GM12878 (cell line): ENCODE measurements at regions not wholly inside any gene's neighbourhood (a gene's known extent, or its start where the extent isn't known, plus 50 kb on each side); places are given as distances from the start of the nearest gene placed in this dataset.

Experiments used
- ATAC-seq: fragments of 200-7000 bp; cut with Tn5 transposase; 3 replicates; pipeline ENCODE4 v1.9.1; 2020; ENCODE audit warnings: mild to moderate bottlenecking, moderate library complexity
- BruUV-seq: library from RNA; stranded (reverse); fragments of 400-500 nt; replicated peaks from 2 replicates; lab custom pipeline; 2021; lab: Mats Ljungman, UMichigan
- CTCF ChIA-PET: fragments of 300-600 bp; sonication (Branson Sonifier 250); formaldehyde crosslinking; extraction: SDS; loops from one replicate; lab custom pipeline; 2021; ENCODE audit warnings: inconsistent platforms; lab: Yijun Ruan, JAX
- POLR2A ChIA-PET: fragments of 350-600 bp; formaldehyde crosslinking; extraction: SDS; loops from one replicate; lab custom pipeline; 2021; ENCODE audit warnings: inconsistent platforms; lab: Charles Lee
- RAD21 ChIA-PET: fragments of 300-600 bp; sonication (Branson Sonifier 250); formaldehyde crosslinking; loops from one replicate; lab custom pipeline; 2023; ENCODE audit warnings: antibody characterized with exemption; ENCODE audit not compliant: unreplicated experiment; lab: Charles Lee
- SMC1A ChIA-PET: fragments of 300-600 bp; sonication (Branson Sonifier 250); formaldehyde crosslinking; loops from one replicate; lab custom pipeline; 2023; ENCODE audit not compliant: unreplicated experiment, uncharacterized antibody; lab: Charles Lee
- DNase-seq: peaks from one replicate; pipeline ENCODE4 v3.0.0-alpha.2; 2011; ENCODE audit warnings: low read depth, low spot score
- FAIRE-seq: peaks from 3 replicates; lab custom pipeline; 2011; peaks lifted over from hg19 to GRCh38; lab: Jason Lieb, UNC
- H2AFZ ChIP-seq: 2 replicates; pipeline ENCODE4 v1.6.0; 2011; ENCODE audit warnings: low read depth, low read length, control low read depth; ENCODE audit not compliant: control insufficient read depth
- H3K27ac ChIP-seq: 2 replicates; pipeline ENCODE4 v1.5.1; 2011; ENCODE audit warnings: control low read depth; ENCODE audit not compliant: control insufficient read depth, insufficient read depth
- H3K27me3 ChIP-seq, 2 experiments: replicated peaks in 1 of 2; 2 replicates each; pipeline versions ENCODE4 v1.6.0 to v1.6.1; 2011; ENCODE audit warnings: low read length in 1 of 2; ENCODE audit not compliant: control insufficient read depth in 2 of 2, insufficient read depth in 2 of 2
- H3K36me3 ChIP-seq, 2 experiments: 2 replicates each; pipeline ENCODE4 v1.5.1; 2011; ENCODE audit warnings: low read length in 1 of 2; ENCODE audit not compliant: control insufficient read depth in 2 of 2, insufficient read depth in 2 of 2
- H3K4me1 ChIP-seq: 2 replicates; pipeline ENCODE4 v1.6.1; 2011; ENCODE audit warnings: mild to moderate bottlenecking, low read length, moderate library complexity, mixed read lengths; ENCODE audit not compliant: control insufficient read depth, insufficient read depth
- H3K4me2 ChIP-seq: 2 replicates; pipeline ENCODE4 v1.6.0; 2011; ENCODE audit warnings: control low read depth; ENCODE audit not compliant: control insufficient read depth, insufficient read depth
- H3K4me3 ChIP-seq: fragments of 200-600 bp; sonication (generic); 2 replicates; pipeline ENCODE4 v1.5.1; 2016
- H3K79me2 ChIP-seq: 2 replicates; pipeline ENCODE4 v1.6.0; 2011; ENCODE audit warnings: low read length; ENCODE audit not compliant: control insufficient read depth, insufficient read depth
- H3K9ac ChIP-seq: 2 replicates; pipeline ENCODE4 v1.8.0; 2011; ENCODE audit warnings: low read length, control low read depth, mixed read lengths; ENCODE audit not compliant: control insufficient read depth, insufficient read depth
- H3K9me3 ChIP-seq: replicated peaks from 3 replicates; pipeline ENCODE4 v1.5.1; 2011; ENCODE audit warnings: mild to moderate bottlenecking, low read length; ENCODE audit not compliant: control insufficient read depth, insufficient read depth
- H4K20me1 ChIP-seq: 2 replicates; pipeline ENCODE4 v1.6.0; 2011; ENCODE audit not compliant: control insufficient read depth, insufficient read depth
- BCLAF1 ChIP-seq: fragments of 450-650 bp; IDR thresholded peaks from 2 replicates; pipeline ENCODE4 v1.6.1; 2017; ENCODE audit warnings: antibody characterized with exemption, mild to moderate bottlenecking, moderate library complexity
- CHD2 ChIP-seq: IDR thresholded peaks from 2 replicates; pipeline ENCODE4 v1.6.1; 2011; ENCODE audit warnings: low read depth, low read length, improper control_type of control experiment, borderline replicate concordance
- CHD4 ChIP-seq: fragments of 200-600 bp; sonication (generic); IDR thresholded peaks from 2 replicates; pipeline ENCODE4 v1.6.1; 2016; ENCODE audit warnings: mild to moderate bottlenecking
- EP300 ChIP-seq, 2 experiments: fragments of 150-350 bp in 1 of 2; IDR thresholded peaks; 2 replicates each; pipeline ENCODE4 v1.6.1; 2011 to 2012; ENCODE audit warnings: low read depth in 2 of 2, low read length in 2 of 2, borderline replicate concordance in 1 of 2, improper control_type of control experiment in 1 of 2, inconsistent platforms in 1 of 2; ENCODE audit not compliant: control insufficient read depth in 1 of 2
- MEF2A ChIP-seq: IDR thresholded peaks from 2 replicates; pipeline ENCODE4 v1.6.1; 2011; ENCODE audit warnings: low read depth, mild to moderate bottlenecking, low read length, moderate library complexity; ENCODE audit not compliant: insufficient read depth
- MYC ChIP-seq: IDR thresholded peaks from 2 replicates; pipeline ENCODE4 v1.6.1; 2011; ENCODE audit warnings: mild to moderate bottlenecking, low read length, moderate library complexity, inconsistent platforms; ENCODE audit not compliant: insufficient read depth, insufficient replicate concordance, insufficient read length, severe bottlenecking
- NKRF ChIP-seq: fragments of 450-650 bp; conservative IDR thresholded peaks from 2 replicates; pipeline ENCODE4 v1.6.1; 2017; ENCODE audit warnings: mild to moderate bottlenecking, moderate library complexity
- NR2C1 ChIP-seq: fragments of 450-650 bp; IDR thresholded peaks from 2 replicates; pipeline ENCODE4 v1.6.1; 2017; ENCODE audit warnings: antibody characterized with exemption, mild to moderate bottlenecking, moderate library complexity
- NR2C2 ChIP-seq: IDR thresholded peaks from 2 replicates; pipeline ENCODE4 v1.6.1; 2011; ENCODE audit warnings: borderline replicate concordance, low read depth; ENCODE audit not compliant: control insufficient read depth, insufficient read length
- NRF1 ChIP-seq: conservative IDR thresholded peaks from 2 replicates; pipeline ENCODE4 v1.6.1; 2011; ENCODE audit warnings: mild to moderate bottlenecking, low read depth, low read length, improper control_type of control experiment
- POLR2A ChIP-seq: IDR thresholded peaks from 2 replicates; pipeline ENCODE4 v1.6.1; 2011; ENCODE audit warnings: low read depth, mild to moderate bottlenecking, low read length
- RFX5 ChIP-seq: IDR thresholded peaks from 2 replicates; pipeline ENCODE4 v1.6.1; 2011; ENCODE audit warnings: low read depth, low read length, improper control_type of control experiment
- ZNF687 ChIP-seq: fragments of 450-650 bp; IDR thresholded peaks from 2 replicates; pipeline ENCODE4 v1.6.1; 2017; ENCODE audit warnings: mild to moderate bottlenecking, moderate library complexity
- ZSCAN29 ChIP-seq: fragments of 450-650 bp; IDR thresholded peaks from 2 replicates; pipeline ENCODE4 v1.6.1; 2017; ENCODE audit warnings: mild to moderate bottlenecking, moderate library complexity
- WGBS: methylation state at CpG from one replicate; pipeline ENCODE4 v1.1.6; 2016; ENCODE audit warnings: low lambda C conversion rate; ENCODE audit not compliant: insufficient replicate concordance, insufficient coverage; ENCODE audit errors: missing lambda C conversion rate; 5-methylcytosine and 5-hydroxymethylcytosine counted together
- in situ Hi-C: fragments of 300-500 bp; cut with MboI; formaldehyde crosslinking; loops from 9 replicates; pipeline ENCODE4 v1.14.3; 2018; ENCODE audit warnings: mixed read lengths
- intact Hi-C: fragments of 100-400 bp; cut with micrococcal nuclease; formaldehyde crosslinking; loops from one replicate; pipeline ENCODE4 v1.14.2; 2022; ENCODE audit not compliant: unreplicated experiment

GRCh38 chr1:79396901-79397300 lies 390.4 kb upstream of the ADGRL4 start (continued):
- TF ChIP-seq MYC (no peak), CHD4 (no peak), NR2C2 (no peak), NR2C1 (no peak), EP300 (IDR thresholded peaks at IDR 0.05; ENCODE audit: borderline replicate concordance in 1 of 2, control insufficient read depth in 1 of 2, low read depth in 2 of 2, low read length in 2 of 2) (no peak), POLR2A (no peak), MEF2A (no peak)

GRCh38 chr1:79388694-79389361 lies 382.3 kb upstream of the ADGRL4 start:
- Histone ChIP-seq H3K27me3 (peaks cover 0 to 2% of the 10 kb centered on the region in 2 experiments; a peak in 1 of 4 replicates), H3K27ac (no peak overlapping the region), H3K4me1 (no peaks in the 10 kb centered on the region), H4K20me1 (no peaks in the 10 kb centered on the region), H3K79me2 (no peaks in the 10 kb centered on the region), H3K4me2 (no peak overlapping the region), H2AFZ (no peak overlapping the region), H3K9me3 (no peaks in the 10 kb centered on the region), H3K4me3 (no peak overlapping the region), H3K36me3 (no peaks in the 10 kb centered on the region), H3K9ac (no peak overlapping the region)
- CTCF ChIA-PET, result no interaction called here
- SMC1A ChIA-PET, result no interaction called here
- POLR2A ChIA-PET, result no interaction called here
- in situ Hi-C loops, result no loop called here
- DNase-seq (no peak), ATAC-seq (no peak), FAIRE-seq (no peak)
- RAD21 ChIA-PET, result no interaction called here
- intact Hi-C loops, result no loop called here
- BruUV-seq, result no TSS peak
- whole genome bisulfite sequencing, result 44% methylated on average over 3 of the region's 3 CpGs
- TF ChIP-seq BCLAF1 (no peak), CHD2 (no peak), ZNF687 (no peak), ZSCAN29 (no peak), NRF1 (no peak), NKRF (no peak), RFX5 (no peak)
